GM23338 (cell line): ENCODE measurements at regions not wholly inside any gene's neighbourhood (a gene's known extent, or its start where the extent isn't known, plus 50 kb on each side); places are given as distances from the start of the nearest gene placed in this dataset.

Experiments used
- ATAC-seq: fragments of 200-7000 bp; cut with Tn5 transposase; 3 replicates; pipeline ENCODE4 v1.9.1; 2020
- DNase-seq: peaks from one replicate; pipeline ENCODE4 v3.0.0-alpha.2; 2015; ENCODE audit warnings: low spot score
- H2AFZ ChIP-seq: fragments of 200-600 bp; sonication (generic); 2 replicates; pipeline ENCODE4 v1.8.0; 2016; ENCODE audit warnings: antibody characterized with exemption, mild to moderate bottlenecking, moderate library complexity
- H3F3A ChIP-seq: fragments of 200-600 bp; sonication (generic); replicated peaks from 2 replicates; pipeline ENCODE4 v1.8.0; 2017; ENCODE audit warnings: antibody characterized with exemption, mixed run types, low read depth
- H3K27ac ChIP-seq: fragments of 200-600 bp; sonication (generic); 2 replicates; pipeline ENCODE4 v1.6.1; 2016; ENCODE audit warnings: low read depth
- H3K27me3 ChIP-seq: fragments of 200-600 bp; sonication (generic); 2 replicates; pipeline ENCODE4 v1.8.0; 2016; ENCODE audit warnings: mild to moderate bottlenecking, mixed run types, moderate library complexity; ENCODE audit not compliant: insufficient read depth
- H3K36me3 ChIP-seq: fragments of 200-600 bp; sonication (generic); 2 replicates; pipeline ENCODE4 v1.8.0; 2016; ENCODE audit warnings: mild to moderate bottlenecking; ENCODE audit not compliant: insufficient read depth
- H3K4me1 ChIP-seq: fragments of 200-600 bp; sonication (generic); 2 replicates; pipeline ENCODE4 v1.8.0; 2016; ENCODE audit warnings: mild to moderate bottlenecking, moderate library complexity; ENCODE audit not compliant: insufficient read depth
- H3K4me2 ChIP-seq: fragments of 200-600 bp; sonication (generic); 2 replicates; pipeline ENCODE4 v1.7.1; 2017; ENCODE audit warnings: mixed run types
- H3K4me3 ChIP-seq: fragments of 200-600 bp; sonication (generic); 2 replicates; pipeline ENCODE4 v1.6.1; 2016; ENCODE audit warnings: mixed run types
- H3K79me2 ChIP-seq: fragments of 200-600 bp; sonication (generic); replicated peaks from 2 replicates; pipeline ENCODE4 v1.8.0; 2017; ENCODE audit warnings: mild to moderate bottlenecking; ENCODE audit not compliant: insufficient read depth
- H3K9me2 ChIP-seq: fragments of 200-600 bp; sonication (generic); 2 replicates; pipeline ENCODE4 v1.8.0; 2017; ENCODE audit not compliant: insufficient read depth
- H4K20me1 ChIP-seq: fragments of 200-600 bp; sonication (generic); replicated peaks from 2 replicates; pipeline ENCODE4 v1.8.0; 2017; ENCODE audit warnings: mild to moderate bottlenecking; ENCODE audit not compliant: insufficient read depth
- H3K27ac Mint-ChIP-seq: 2 replicates; pipeline ENCODE4 v1.8.0; 2020; ENCODE audit warnings: inconsistent platforms, mild to moderate bottlenecking, moderate library complexity, mixed read lengths
- H3K27me3 Mint-ChIP-seq: 3 replicates; pipeline ENCODE4 v1.8.0; 2022; ENCODE audit warnings: low read depth, mild to moderate bottlenecking, moderate library complexity, mixed read lengths, inconsistent platforms; ENCODE audit not compliant: insufficient read depth, poor library complexity
- H3K36me3 Mint-ChIP-seq: 3 replicates; pipeline ENCODE4 v1.8.0; 2021; ENCODE audit warnings: low read depth, mild to moderate bottlenecking, inconsistent platforms, moderate library complexity, mixed read lengths
- H3K4me1 Mint-ChIP-seq: 3 replicates; pipeline ENCODE4 v1.8.0; 2020; ENCODE audit warnings: mild to moderate bottlenecking, inconsistent platforms, mixed read lengths
- H3K4me3 Mint-ChIP-seq: 3 replicates; pipeline ENCODE4 v1.8.0; 2021; ENCODE audit warnings: moderate library complexity, mild to moderate bottlenecking, inconsistent platforms, mixed read lengths
- H3K9me3 Mint-ChIP-seq: 3 replicates; pipeline ENCODE4 v1.8.0; 2020; ENCODE audit warnings: moderate library complexity, mild to moderate bottlenecking, inconsistent platforms, mixed read lengths
- CREB1 ChIP-seq: fragments of 250-450 bp; sonication (Bioruptor Pico); IDR thresholded peaks from 2 replicates; pipeline ENCODE4 v1.5.0; 2020; ENCODE audit warnings: low read depth, mild to moderate bottlenecking, moderate library complexity
- CTCF ChIP-seq, 2 experiments: fragments of 200-600 bp in 1 of 2; sonication (generic) in 1 of 2; conservative IDR thresholded peaks; 2 replicates each; pipeline versions ENCODE4 v1.5.1 to v1.6.1; 2016 to 2017; ENCODE audit warnings: antibody characterized with exemption in 2 of 2, low read depth in 2 of 2, mild to moderate bottlenecking in 2 of 2, moderate library complexity in 1 of 2
- EZH2 ChIP-seq: fragments of 200-600 bp; sonication (generic); IDR thresholded peaks from one replicate; pipeline ENCODE4 v1.8.0; 2017; ENCODE audit warnings: antibody characterized with exemption, mild to moderate bottlenecking, low read depth; ENCODE audit not compliant: unreplicated experiment
- ZNF331 ChIP-seq: fragments of 250-450 bp; sonication (Bioruptor Pico); IDR thresholded peaks from 2 replicates; pipeline ENCODE4 v1.5.0; 2020; ENCODE audit warnings: low read depth, mild to moderate bottlenecking, moderate library complexity
- ZNF462 ChIP-seq: fragments of 250-450 bp; sonication (Bioruptor Pico); IDR thresholded peaks from 2 replicates; pipeline ENCODE4 v1.5.0; 2020; ENCODE audit warnings: mild to moderate bottlenecking, moderate library complexity

DNA sequence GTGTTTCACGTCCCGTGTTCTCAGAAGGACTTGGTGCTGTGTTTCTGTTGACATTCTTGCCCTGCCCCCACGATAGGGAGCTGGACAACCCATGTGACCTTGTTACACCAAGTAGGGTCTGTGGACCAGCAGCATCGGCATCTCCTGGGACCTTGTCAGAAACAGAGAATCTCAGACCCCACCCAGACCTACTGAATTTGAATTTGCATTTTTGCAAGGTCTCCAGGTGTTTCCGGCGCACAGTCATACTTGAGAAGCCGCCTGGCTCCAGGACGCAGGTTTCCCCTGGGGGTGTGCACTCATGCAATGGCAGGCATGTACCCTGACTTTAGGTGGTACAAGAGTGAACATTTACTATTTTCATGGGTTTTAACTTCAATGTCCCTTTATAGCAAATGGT, 117.9 kb downstream of the TLE3 start (continued):
- TF ChIP-seq ZNF462 (CRISPR knock-in tag) = no peak

- H3K4me1 Mint-ChIP-seq = peaks cover 22% of the 10 kb centered on the region
- Histone ChIP-seq H3K4me3 (no peak overlapping the region), H3K4me2 (no peak overlapping the region), H3K79me2 (no peaks in the 10 kb centered on the region), H3F3A (no peaks in the 10 kb centered on the region), H3K4me1 (no peaks in the 10 kb centered on the region), H3K36me3 (no peaks in the 10 kb centered on the region), H3K27me3 (no peaks in the 10 kb centered on the region), H2AFZ (no peak overlapping the region), H4K20me1 (no peaks in the 10 kb centered on the region), H3K27ac (no peak overlapping the region), H3K9me2 (no peaks in the 10 kb centered on the region)
- no peak overlapping the region for H3K4me3 Mint-ChIP-seq
- no peak overlapping the region for H3K27ac Mint-ChIP-seq
- no peaks in the 10 kb centered on the region for H3K36me3 Mint-ChIP-seq
- ATAC-seq (no peak), DNase-seq (no peak)
- H3K9me3 Mint-ChIP-seq = no peaks in the 10 kb centered on the region
- TF ChIP-seq CTCF (conservative IDR thresholded peaks at IDR 0.05; ENCODE audit: low read depth in 2 of 2) = no peak
- TF ChIP-seq EZH2 = no peak
- TF ChIP-seq CREB1 = no peak
- TF ChIP-seq ZNF331 (CRISPR knock-in tag) = no peak
- H3K27me3 Mint-ChIP-seq = peaks cover 7% of the 10 kb centered on the region
These were observed 117.2 kb downstream of the TLE3 start for GRCh38 chr15:69980341-69981059.
